ENCODE measurements at regions not wholly inside any gene's neighbourhood (a gene's known extent, or its start where the extent isn't known, plus 50 kb on each side); places are given as distances from the start of the nearest gene placed in this dataset.

DNA sequence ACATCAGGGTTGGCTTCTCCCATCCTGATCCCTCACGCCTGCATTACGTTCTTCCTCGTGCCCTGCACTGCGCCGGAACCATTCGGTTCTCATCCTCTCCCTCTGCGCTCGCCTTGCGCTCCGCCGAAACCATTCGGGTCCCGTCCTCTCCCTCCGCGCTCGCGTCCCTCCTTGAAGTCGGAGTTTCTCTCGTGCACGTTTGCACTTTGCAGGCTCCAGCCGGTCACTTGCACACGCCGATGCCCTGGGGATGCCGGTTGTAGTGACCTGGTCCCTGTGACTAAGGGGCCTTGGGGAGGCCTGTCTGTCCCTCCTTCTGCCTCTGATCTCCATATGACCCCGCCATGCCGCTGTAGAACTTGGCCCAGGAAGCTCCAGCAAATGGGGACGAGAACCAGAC lies 265.8 kb downstream of the TEX29 start:
- Mint-ChIP-seq H3K4me1 (no peaks in the 10 kb centered on the region), H3K9me3 (peaks cover 17% of the 10 kb centered on the region), H3K4me3 (no peak overlapping the region), H3K27ac (0 out of 2 replicates have a peak overlapping the region, but pooled peaks have one; percentile 61), H3K27me3 (ENCODE audit: low read depth) (no peaks in the 10 kb centered on the region), H3K36me3 (no peaks in the 10 kb centered on the region)
- ATAC-seq (no peak), DNase-seq (ENCODE audit: low spot score) (no peak)
- ChIA-PET POLR2A (no interaction called here), CTCF (no interaction called here)
- TF ChIP-seq MAX (CRISPR knock-in tag; IDR thresholded peaks at IDR 0.05) (no peak), EMX1 (CRISPR knock-in tag; IDR thresholded peaks at IDR 0.05) (no peak), CREM (CRISPR knock-in tag; IDR thresholded peaks at IDR 0.05) (no peak)

GRCh38 chr13:111587249-111587648 lies 266.8 kb downstream of the TEX29 start:
- Mint-ChIP-seq H3K27ac (no peak overlapping the region), H3K9me3 (peaks cover 14% of the 10 kb centered on the region), H3K4me3 (no peak overlapping the region), H3K4me1 (no peaks in the 10 kb centered on the region), H3K36me3 (no peaks in the 10 kb centered on the region), H3K27me3 (ENCODE audit: low read depth) (no peaks in the 10 kb centered on the region)
- TF ChIP-seq USF1 (CRISPR knock-in tag; IDR thresholded peaks at IDR 0.05) (no peak), TEAD1 (CRISPR knock-in tag; IDR thresholded peaks at IDR 0.05) (no peak), NR1H2 (CRISPR knock-in tag; IDR thresholded peaks at IDR 0.05) (no peak), SP1 (CRISPR knock-in tag; conservative IDR thresholded peaks at IDR 0.05) (no peak), TEAD4 (CRISPR knock-in tag; IDR thresholded peaks at IDR 0.05) (no peak), NFE2L1 (CRISPR knock-in tag; IDR thresholded peaks at IDR 0.05) (no peak), GABPB1 (CRISPR knock-in tag; IDR thresholded peaks at IDR 0.05) (no peak), NR2C2 (CRISPR knock-in tag; IDR thresholded peaks at IDR 0.05) (no peak), HMGA2 (CRISPR knock-in tag; IDR thresholded peaks at IDR 0.05) (no peak), JUN (CRISPR knock-in tag; IDR thresholded peaks at IDR 0.05) (no peak), PRRX2 (CRISPR knock-in tag; IDR thresholded peaks at IDR 0.05) (no peak), ATF3 (CRISPR knock-in tag; conservative IDR thresholded peaks at IDR 0.05) (no peak), ZNF423 (CRISPR knock-in tag; IDR thresholded peaks at IDR 0.05) (no peak)
- TF ChIP-seq, protein P1, sequence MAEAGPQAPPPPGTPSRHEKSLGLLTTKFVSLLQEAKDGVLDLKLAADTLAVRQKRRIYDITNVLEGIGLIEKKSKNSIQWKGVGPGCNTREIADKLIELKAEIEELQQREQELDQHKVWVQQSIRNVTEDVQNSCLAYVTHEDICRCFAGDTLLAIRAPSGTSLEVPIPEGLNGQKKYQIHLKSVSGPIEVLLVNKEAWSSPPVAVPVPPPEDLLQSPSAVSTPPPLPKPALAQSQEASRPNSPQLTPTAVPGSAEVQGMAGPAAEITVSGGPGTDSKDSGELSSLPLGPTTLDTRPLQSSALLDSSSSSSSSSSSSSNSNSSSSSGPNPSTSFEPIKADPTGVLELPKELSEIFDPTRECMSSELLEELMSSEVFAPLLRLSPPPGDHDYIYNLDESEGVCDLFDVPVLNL (CRISPR knock-in tag; IDR thresholded peaks at IDR 0.05; ENCODE audit: borderline replicate concordance, low read depth): no peak
- ChIA-PET POLR2A (no interaction called here), CTCF (no interaction called here)
- ATAC-seq (no peak), DNase-seq (ENCODE audit: low spot score) (no peak)

GRCh38 chr13:111589321-111589720 lies 268.9 kb downstream of the TEX29 start:
- DNase-seq (ENCODE audit: low spot score): no peak
- ATAC-seq: no peak
- Mint-ChIP-seq H3K9me3 (peaks cover 23% of the 10 kb centered on the region), H3K4me1 (no peaks in the 10 kb centered on the region), H3K36me3 (peaks cover 3% of the 10 kb centered on the region), H3K4me3 (no peak overlapping the region), H3K27me3 (ENCODE audit: low read depth) (no peaks in the 10 kb centered on the region), H3K27ac (no peak overlapping the region)
- CTCF ChIA-PET: interaction anchor here (1.1 kb wide), 1 partner anchor 83 kb away, joined by 3 read pairs; no protein-coding TSS in a partner anchor
- POLR2A ChIA-PET: no interaction called here
- no peak for TF ChIP-seq SOX15 (CRISPR knock-in tag; IDR thresholded peaks at IDR 0.05)
- TF ChIP-seq ZNF317 (CRISPR knock-in tag; IDR thresholded peaks at IDR 0.05; ENCODE audit: borderline replicate concordance, low read depth): no peak
- no peak for TF ChIP-seq E2F1 (CRISPR knock-in tag; IDR thresholded peaks at IDR 0.05)
- TF ChIP-seq ZNF396 (CRISPR knock-in tag; IDR thresholded peaks at IDR 0.05; ENCODE audit: borderline replicate concordance): no peak
- no peak for TF ChIP-seq NFATC4 (CRISPR knock-in tag; IDR thresholded peaks at IDR 0.05)
- no peak for TF ChIP-seq PRRX2 (CRISPR knock-in tag; IDR thresholded peaks at IDR 0.05)
- TF ChIP-seq IRF1 (CRISPR knock-in tag; IDR thresholded peaks at IDR 0.05): no peak
- no peak for TF ChIP-seq FOXP1 (CRISPR knock-in tag; IDR thresholded peaks at IDR 0.05; ENCODE audit: borderline replicate concordance)
- no peak for TF ChIP-seq GTF2I (CRISPR knock-in tag; conservative IDR thresholded peaks at IDR 0.05)
- TF ChIP-seq, protein P2, sequence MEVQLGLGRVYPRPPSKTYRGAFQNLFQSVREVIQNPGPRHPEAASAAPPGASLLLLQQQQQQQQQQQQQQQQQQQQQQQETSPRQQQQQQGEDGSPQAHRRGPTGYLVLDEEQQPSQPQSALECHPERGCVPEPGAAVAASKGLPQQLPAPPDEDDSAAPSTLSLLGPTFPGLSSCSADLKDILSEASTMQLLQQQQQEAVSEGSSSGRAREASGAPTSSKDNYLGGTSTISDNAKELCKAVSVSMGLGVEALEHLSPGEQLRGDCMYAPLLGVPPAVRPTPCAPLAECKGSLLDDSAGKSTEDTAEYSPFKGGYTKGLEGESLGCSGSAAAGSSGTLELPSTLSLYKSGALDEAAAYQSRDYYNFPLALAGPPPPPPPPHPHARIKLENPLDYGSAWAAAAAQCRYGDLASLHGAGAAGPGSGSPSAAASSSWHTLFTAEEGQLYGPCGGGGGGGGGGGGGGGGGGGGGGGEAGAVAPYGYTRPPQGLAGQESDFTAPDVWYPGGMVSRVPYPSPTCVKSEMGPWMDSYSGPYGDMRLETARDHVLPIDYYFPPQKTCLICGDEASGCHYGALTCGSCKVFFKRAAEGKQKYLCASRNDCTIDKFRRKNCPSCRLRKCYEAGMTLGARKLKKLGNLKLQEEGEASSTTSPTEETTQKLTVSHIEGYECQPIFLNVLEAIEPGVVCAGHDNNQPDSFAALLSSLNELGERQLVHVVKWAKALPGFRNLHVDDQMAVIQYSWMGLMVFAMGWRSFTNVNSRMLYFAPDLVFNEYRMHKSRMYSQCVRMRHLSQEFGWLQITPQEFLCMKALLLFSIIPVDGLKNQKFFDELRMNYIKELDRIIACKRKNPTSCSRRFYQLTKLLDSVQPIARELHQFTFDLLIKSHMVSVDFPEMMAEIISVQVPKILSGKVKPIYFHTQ (CRISPR knock-in tag; IDR thresholded peaks at IDR 0.05): no peak
- TF ChIP-seq ZBTB21 (CRISPR knock-in tag; IDR thresholded peaks at IDR 0.05; ENCODE audit: borderline replicate concordance): no peak
- TF ChIP-seq, protein P3, sequence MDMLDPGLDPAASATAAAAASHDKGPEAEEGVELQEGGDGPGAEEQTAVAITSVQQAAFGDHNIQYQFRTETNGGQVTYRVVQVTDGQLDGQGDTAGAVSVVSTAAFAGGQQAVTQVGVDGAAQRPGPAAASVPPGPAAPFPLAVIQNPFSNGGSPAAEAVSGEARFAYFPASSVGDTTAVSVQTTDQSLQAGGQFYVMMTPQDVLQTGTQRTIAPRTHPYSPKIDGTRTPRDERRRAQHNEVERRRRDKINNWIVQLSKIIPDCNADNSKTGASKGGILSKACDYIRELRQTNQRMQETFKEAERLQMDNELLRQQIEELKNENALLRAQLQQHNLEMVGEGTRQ (CRISPR knock-in tag; IDR thresholded peaks at IDR 0.05): no peak

Data from WTC11 (cell line).